Mesodermal cell (in vitro differentiated cells): ENCODE measurements at regions not wholly inside any gene's neighbourhood (a gene's known extent, or its start where the extent isn't known, plus 50 kb on each side); places are given as distances from the start of the nearest gene placed in this dataset.
"Not testable (repeated sequence)": the region's sequence is repeated elsewhere in the genome, so short reads cannot be mapped to it uniquely, and the experiment has no call there.

Source experiments
- H3K27ac ChIP-seq: 2 replicates; pipeline ENCODE4 v1.7.0; 2013; ENCODE audit warnings: mild to moderate bottlenecking, low read depth, low read length, moderate library complexity; ENCODE audit not compliant: severe bottlenecking
- H3K36me3 ChIP-seq: 2 replicates; pipeline ENCODE4 v1.7.1; 2013; ENCODE audit warnings: mild to moderate bottlenecking, low read length, moderate library complexity; ENCODE audit not compliant: control insufficient read depth, insufficient read depth
- H3K4me1 ChIP-seq: one replicate; pipeline ENCODE4 v1.7.1; 2013; ENCODE audit warnings: mild to moderate bottlenecking, low read length; ENCODE audit not compliant: insufficient read depth, control insufficient read depth, poor library complexity, severe bottlenecking
- H3K4me3 ChIP-seq: 2 replicates; pipeline ENCODE4 v1.7.0; 2013; ENCODE audit warnings: low read length, control low read depth, mild to moderate bottlenecking; ENCODE audit not compliant: insufficient read depth, poor library complexity, severe bottlenecking; ENCODE audit errors: extremely low read depth
- H3K9me3 ChIP-seq: 2 replicates; pipeline ENCODE4 v1.7.1; 2013; ENCODE audit warnings: mild to moderate bottlenecking, low read length, moderate library complexity; ENCODE audit not compliant: control insufficient read depth
- WGBS, 2 experiments: methylation state at CpG; one replicate each; pipeline ENCODE4 v1.1.5; 2013; ENCODE audit warnings: missing lambda C conversion rate in 2 of 2; ENCODE audit not compliant: insufficient coverage in 2 of 2; 5-methylcytosine and 5-hydroxymethylcytosine counted together

- WGBS, 2 experiments: no CpG with 5 or more reads among the region's 2 CpGs
- Histone ChIP-seq H3K36me3 (no peaks in the 10 kb centered on the region), H3K9me3 (no peaks in the 10 kb centered on the region), H3K4me1 (no peaks in the 10 kb centered on the region), H3K27ac (no peak overlapping the region), H3K4me3 (no peak overlapping the region)
Observed at GRCh38 chr3:20305647-20306046, 119.6 kb upstream of the SGO1 start.

- H3K4me1 ChIP-seq: no peaks in the 10 kb centered on the region
- no peak overlapping the region for H3K4me3 ChIP-seq
- H3K36me3 ChIP-seq: no peaks in the 10 kb centered on the region
- H3K27ac ChIP-seq: no peak overlapping the region
- H3K9me3 ChIP-seq: no peaks in the 10 kb centered on the region
- 71 to 78% methylated on average over 4 of the region's 7 CpGs for WGBS, 2 experiments
Observed at GRCh38 chr3:20302766-20303165, 116.8 kb upstream of the SGO1 start.

DNA sequence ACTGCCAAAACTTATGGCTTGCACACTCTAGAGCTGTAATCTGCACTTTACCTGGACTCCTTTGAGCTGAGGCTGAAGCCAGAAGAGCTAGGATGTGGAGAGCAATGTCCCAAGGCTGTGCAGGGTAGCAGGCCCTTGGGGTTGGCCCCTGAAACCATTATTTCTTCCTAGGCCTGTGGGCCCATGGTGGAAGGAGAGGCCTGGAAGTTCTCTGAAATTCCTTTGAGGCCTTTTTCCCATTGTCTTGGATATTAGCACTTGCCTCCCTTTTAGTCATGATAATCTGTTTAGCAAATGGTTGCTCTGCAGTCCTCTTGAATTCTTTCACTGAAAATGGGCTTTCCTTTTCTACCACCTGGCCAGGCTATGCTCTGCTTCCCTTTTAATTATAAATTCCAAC, 102.0 kb upstream of the SGO1 start:
- Histone ChIP-seq H3K4me1 (no peaks in the 10 kb centered on the region), H3K36me3 (no peaks in the 10 kb centered on the region), H3K9me3 (no peaks in the 10 kb centered on the region), H3K27ac (no peak overlapping the region), H3K4me3 (no peak overlapping the region)

GRCh38 chr3:20280257-20280656, 94.3 kb upstream of the SGO1 start:
- no peaks in the 10 kb centered on the region for H3K4me1 ChIP-seq
- 79 to 95% methylated on average over 6 of the region's 7 CpGs for WGBS, 2 experiments
- no peak overlapping the region for H3K27ac ChIP-seq
- H3K36me3 ChIP-seq: no peaks in the 10 kb centered on the region
- no peak overlapping the region for H3K4me3 ChIP-seq
- no peaks in the 10 kb centered on the region for H3K9me3 ChIP-seq

DNA sequence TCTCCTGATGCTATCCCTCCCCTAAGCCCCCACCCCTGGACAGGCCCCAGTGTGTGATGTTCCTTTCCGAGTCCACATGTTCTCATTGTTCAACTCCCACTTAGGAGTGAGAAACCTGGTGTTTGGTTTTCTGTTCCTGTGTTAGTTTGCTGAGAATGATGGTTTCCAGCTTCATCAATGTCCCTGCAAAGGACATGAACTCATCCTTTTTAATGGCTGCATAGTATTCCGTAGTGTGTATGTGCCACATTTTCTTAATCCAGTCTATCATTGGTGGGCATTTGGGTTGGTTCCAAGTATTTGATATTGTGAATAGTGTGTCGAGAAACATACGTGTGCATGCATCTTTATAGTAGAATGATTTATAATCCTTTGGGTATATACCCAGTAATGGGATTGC, 80.0 kb upstream of the SGO1 start:
- H3K27ac ChIP-seq, H3K36me3 ChIP-seq, H3K4me3 ChIP-seq, H3K9me3 ChIP-seq, H3K4me1 ChIP-seq: not testable (repeated sequence)
- WGBS, 2 experiments: 80 to 94% methylated on average over 1 to 2 of the region's 4 CpGs

DNA sequence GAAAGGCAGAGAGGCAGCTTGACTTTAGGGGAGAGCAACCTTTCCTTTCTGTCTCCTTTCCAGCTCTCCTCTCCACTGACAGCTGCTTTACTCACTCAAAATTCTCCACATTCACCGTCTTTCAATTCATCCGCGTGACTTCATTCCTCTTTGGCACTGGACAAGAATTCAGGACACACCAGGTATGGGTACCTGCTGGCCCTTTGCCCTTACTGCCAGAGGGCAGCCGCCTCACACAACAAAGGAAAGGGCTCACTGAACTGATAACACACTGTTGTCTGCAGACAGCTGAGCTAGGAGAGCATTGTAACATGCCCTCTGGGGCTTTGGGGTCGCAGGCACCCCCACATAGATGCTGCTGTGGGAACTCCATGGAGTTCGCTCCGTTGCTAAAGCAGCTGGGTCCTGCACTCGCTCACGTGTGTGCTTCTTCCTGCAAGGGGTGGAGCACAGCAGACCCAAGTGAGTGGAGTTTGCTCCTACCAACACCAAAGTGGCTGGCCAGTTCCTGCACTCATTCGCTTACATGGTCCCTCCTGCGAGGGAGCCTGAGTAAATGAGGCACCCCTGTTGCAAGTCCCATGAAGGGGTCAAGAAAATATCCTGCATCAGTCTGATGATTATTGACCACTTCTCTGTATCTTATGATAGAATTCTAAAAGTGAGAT, 79.0 kb upstream of the SGO1 start:
- WGBS, 2 experiments: 80 to 93% methylated on average over 8 to 10 of the region's 11 CpGs
- Histone ChIP-seq H3K4me1 (no peaks in the 10 kb centered on the region), H3K4me3 (no peak overlapping the region), H3K36me3 (no peaks in the 10 kb centered on the region), H3K27ac (no peak overlapping the region), H3K9me3 (peaks cover 6% of the 10 kb centered on the region)

DNA sequence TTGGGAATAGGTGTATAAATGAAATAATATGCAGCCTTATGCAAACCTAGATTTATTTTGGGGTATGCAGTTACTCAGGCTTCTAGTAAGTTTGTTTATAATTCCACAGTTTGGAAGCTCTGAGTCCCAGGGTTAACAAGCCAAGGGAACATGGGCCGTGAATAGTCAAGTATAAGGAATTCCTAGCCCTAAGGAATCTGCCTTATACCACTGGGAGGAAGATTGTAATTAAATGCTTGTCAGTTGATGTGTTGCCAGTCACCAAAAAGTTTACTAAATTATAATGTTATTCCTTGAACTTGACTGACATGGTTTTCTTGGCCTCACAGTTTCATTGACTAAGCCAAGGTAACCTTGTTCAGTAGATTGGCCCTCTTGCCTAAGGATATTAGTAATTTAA, 72.4 kb upstream of the SGO1 start:
- Histone ChIP-seq H3K4me1 (no peaks in the 10 kb centered on the region), H3K36me3 (no peaks in the 10 kb centered on the region), H3K9me3 (no peaks in the 10 kb centered on the region), H3K4me3 (no peak overlapping the region), H3K27ac (no peak overlapping the region)
- WGBS, 2 experiments: no CpG with 5 or more reads among the region's 1 CpG

- no peaks in the 10 kb centered on the region for H3K9me3 ChIP-seq
- H3K4me3 ChIP-seq: no peak overlapping the region
- no peaks in the 10 kb centered on the region for H3K4me1 ChIP-seq
- no peak overlapping the region for H3K27ac ChIP-seq
- H3K36me3 ChIP-seq: no peaks in the 10 kb centered on the region
- 100% methylated on average over 1 of the region's 3 CpGs; no CpG with 5 or more reads in 1 of the 2 experiments for WGBS, 2 experiments
Observed at GRCh38 chr3:20256144-20256543, 70.1 kb upstream of the SGO1 start.

- H3K9me3 ChIP-seq: no peaks in the 10 kb centered on the region
- no peaks in the 10 kb centered on the region for H3K36me3 ChIP-seq
- no peak overlapping the region for H3K27ac ChIP-seq
- WGBS, 2 experiments: 83 to 88% methylated on average over 14 to 16 of the region's 18 CpGs
- H3K4me3 ChIP-seq: no peak overlapping the region
- H3K4me1 ChIP-seq: no peaks in the 10 kb centered on the region
Observed at GRCh38 chr3:20254268-20255117, 68.5 kb upstream of the SGO1 start.

GRCh38 chr3:20250786-20251185, 64.8 kb upstream of the SGO1 start:
- H3K4me3 ChIP-seq: no peak overlapping the region

GRCh38 chr3:20250314-20250713, 64.3 kb upstream of the SGO1 start:
- no peak overlapping the region for H3K27ac ChIP-seq
- H3K4me1 ChIP-seq: no peaks in the 10 kb centered on the region
- no peaks in the 10 kb centered on the region for H3K36me3 ChIP-seq
- WGBS, 2 experiments: 100% methylated on average over 1 of the region's 3 CpGs; no CpG with 5 or more reads in 1 of the 2 experiments
- H3K4me3 ChIP-seq: no peak overlapping the region
- H3K9me3 ChIP-seq: no peaks in the 10 kb centered on the region

More at GRCh38 chr3:20250786-20251185, 64.8 kb upstream of the SGO1 start:
- H3K36me3 ChIP-seq: no peaks in the 10 kb centered on the region
- 100% methylated on average over 1 of the region's 1 CpG; no CpG with 5 or more reads in 1 of the 2 experiments for WGBS, 2 experiments
- H3K27ac ChIP-seq: no peak overlapping the region
- no peaks in the 10 kb centered on the region for H3K9me3 ChIP-seq
- H3K4me1 ChIP-seq: no peaks in the 10 kb centered on the region
